WTC11 (cell line): ENCODE measurements at regions not wholly inside any gene's neighbourhood (a gene's known extent, or its start where the extent isn't known, plus 50 kb on each side); places are given as distances from the start of the nearest gene placed in this dataset.

Experiments
- ATAC-seq: fragments of 200-7000 bp; cut with Tn5 transposase; 2 replicates; pipeline ENCODE4 v1.10.0; 2021; ENCODE audit warnings: mild to moderate bottlenecking, moderate library complexity
- CTCF ChIA-PET: fragments of 300-600 bp; sonication (Branson Sonifier 250); formaldehyde crosslinking; loops from one replicate; lab custom pipeline; 2021; ENCODE audit warnings: antibody characterized with exemption; lab: Charles Lee
- POLR2A ChIA-PET: fragments of 350-600 bp; sonication (Branson Sonifier 250); formaldehyde crosslinking; loops from one replicate; lab custom pipeline; 2021; ENCODE audit warnings: antibody characterized with exemption; lab: Charles Lee
- DNase-seq: peaks from one replicate; pipeline ENCODE4 v3.0.0; 2021; ENCODE audit warnings: low spot score
- H3K27ac Mint-ChIP-seq: 2 replicates; pipeline ENCODE4 v1.8.0; 2021; ENCODE audit warnings: mixed read lengths
- H3K27me3 Mint-ChIP-seq: 2 replicates; pipeline ENCODE4 v1.8.0; 2021; ENCODE audit warnings: low read depth, mild to moderate bottlenecking, moderate library complexity, mixed read lengths
- H3K36me3 Mint-ChIP-seq: 2 replicates; pipeline ENCODE4 v1.8.0; 2021; ENCODE audit warnings: mixed read lengths
- H3K4me1 Mint-ChIP-seq: 2 replicates; pipeline ENCODE4 v1.8.0; 2022; ENCODE audit warnings: mixed read lengths
- H3K4me3 Mint-ChIP-seq: 2 replicates; pipeline ENCODE4 v1.8.0; 2021; ENCODE audit warnings: mild to moderate bottlenecking, moderate library complexity, mixed read lengths
- H3K9me3 Mint-ChIP-seq: 2 replicates; pipeline ENCODE4 v1.8.0; 2021; ENCODE audit warnings: mixed read lengths
- ELF4 ChIP-seq: sonication (generic); formaldehyde crosslinking; IDR thresholded peaks from 2 replicates; pipeline ENCODE4 v1.8.1; 2022; ENCODE audit warnings: low read depth, mild to moderate bottlenecking, moderate library complexity, missing genetic modification reagents
- EMX1 ChIP-seq: fragments of 250-450 bp; sonication (Bioruptor Pico); IDR thresholded peaks from 2 replicates; pipeline ENCODE4 v1.8.0; 2021; ENCODE audit warnings: mild to moderate bottlenecking
- IRF2 ChIP-seq: sonication (generic); formaldehyde crosslinking; IDR thresholded peaks from 2 replicates; pipeline ENCODE4 v1.8.0; 2022; ENCODE audit warnings: low read depth, missing genetic modification reagents, borderline replicate concordance
- NR1H2 ChIP-seq: sonication (generic); formaldehyde crosslinking; IDR thresholded peaks from 2 replicates; pipeline ENCODE4 v1.9.0; 2021; ENCODE audit warnings: mild to moderate bottlenecking, moderate library complexity, missing genetic modification reagents
- RELA ChIP-seq: sonication (generic); formaldehyde crosslinking; IDR thresholded peaks from 2 replicates; pipeline ENCODE4 v1.8.1; 2022; ENCODE audit warnings: missing genetic modification reagents, mild to moderate bottlenecking, borderline replicate concordance
- SP1 ChIP-seq: sonication (generic); formaldehyde crosslinking; conservative IDR thresholded peaks from 2 replicates; pipeline ENCODE4 v1.8.1; 2022; ENCODE audit warnings: missing genetic modification reagents
- TEAD4 ChIP-seq: sonication (generic); formaldehyde crosslinking; IDR thresholded peaks from 2 replicates; pipeline ENCODE4 v1.8.0; 2022; ENCODE audit warnings: mild to moderate bottlenecking, missing genetic modification reagents
- TP53 ChIP-seq: sonication (generic); formaldehyde crosslinking; IDR thresholded peaks from 2 replicates; pipeline ENCODE4 v1.8.1; 2023; ENCODE audit warnings: mild to moderate bottlenecking, missing genetic modification reagents
- ZNF232 ChIP-seq: sonication (generic); formaldehyde crosslinking; IDR thresholded peaks from 2 replicates; pipeline ENCODE4 v1.8.0; 2022; ENCODE audit warnings: mild to moderate bottlenecking, missing genetic modification reagents
- ZNF317 ChIP-seq: sonication (generic); formaldehyde crosslinking; IDR thresholded peaks from 2 replicates; pipeline ENCODE4 v1.8.1; 2023; ENCODE audit warnings: low read depth, mild to moderate bottlenecking, moderate library complexity, missing genetic modification reagents, borderline replicate concordance
- ZNF416 ChIP-seq: fragments of 250-450 bp; sonication (Bioruptor Pico); IDR thresholded peaks from 2 replicates; pipeline ENCODE4 v1.9.0; 2021; ENCODE audit warnings: mild to moderate bottlenecking, inconsistent platforms
- ZNF423 ChIP-seq: fragments of 250-450 bp; sonication (Bioruptor Pico); IDR thresholded peaks from 2 replicates; pipeline ENCODE4 v2.1.2; 2022; ENCODE audit warnings: mild to moderate bottlenecking, moderate library complexity
- TF ChIP-seq, protein P1 (sequence below): fragments of 250-450 bp; sonication (Bioruptor Pico); conservative IDR thresholded peaks from 2 replicates; pipeline ENCODE4 v1.9.0; 2021; ENCODE audit warnings: mild to moderate bottlenecking
- TF ChIP-seq, protein P2 (sequence below): sonication (generic); formaldehyde crosslinking; IDR thresholded peaks from 2 replicates; pipeline ENCODE4 v1.8.1; 2023; ENCODE audit warnings: mild to moderate bottlenecking, missing genetic modification reagents, moderate library complexity
- TF ChIP-seq, protein P3 (sequence below): fragments of 250-450 bp; sonication (Bioruptor Pico); IDR thresholded peaks from 2 replicates; pipeline ENCODE4 v1.9.0; 2021; ENCODE audit warnings: moderate library complexity, mild to moderate bottlenecking, inconsistent platforms, borderline replicate concordance
- TF ChIP-seq, protein P4 (sequence below): sonication (generic); formaldehyde crosslinking; IDR thresholded peaks from 2 replicates; pipeline ENCODE4 v1.8.0; 2022; ENCODE audit warnings: mild to moderate bottlenecking, missing genetic modification reagents
- TF ChIP-seq, protein P5 (sequence below): sonication (generic); formaldehyde crosslinking; IDR thresholded peaks from 2 replicates; pipeline ENCODE4 v1.8.0; 2022; ENCODE audit warnings: missing genetic modification reagents
- TF ChIP-seq, protein P6 (sequence below): fragments of 250-450 bp; sonication (Bioruptor Pico); IDR thresholded peaks from 2 replicates; pipeline ENCODE4 v1.9.0; 2021; ENCODE audit warnings: mild to moderate bottlenecking, borderline replicate concordance
- TF ChIP-seq, protein P7 (sequence below): sonication (generic); formaldehyde crosslinking; IDR thresholded peaks from 2 replicates; pipeline ENCODE4 v1.8.0; 2023; ENCODE audit warnings: missing genetic modification reagents, mild to moderate bottlenecking, borderline replicate concordance

DNA sequence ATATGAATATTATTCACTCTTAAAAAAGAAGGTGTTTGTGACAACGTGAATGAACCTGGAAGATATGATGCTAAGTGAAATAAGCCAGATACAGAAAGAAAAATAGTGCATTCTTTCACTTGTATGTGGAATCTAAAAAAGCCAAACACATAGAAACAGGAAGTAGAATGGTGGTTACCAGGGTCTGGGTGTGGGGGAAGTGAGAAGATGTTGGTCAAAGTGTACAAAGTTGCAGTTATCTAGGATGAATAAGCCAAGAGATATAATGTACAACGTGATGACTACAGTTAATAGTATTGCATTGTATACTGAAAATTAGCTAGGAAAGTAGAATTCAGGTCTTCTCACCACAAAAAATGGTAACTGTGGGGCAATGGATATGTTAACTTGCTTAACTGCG, 151.1 kb upstream of the HCRTR2 start:
- ChIA-PET CTCF (no interaction called here), POLR2A (no interaction called here)
- Mint-ChIP-seq H3K27ac (no peak overlapping the region), H3K4me3 (no peak overlapping the region), H3K36me3 (no peaks in the 10 kb centered on the region), H3K9me3 (peaks cover 24% of the 10 kb centered on the region), H3K4me1 (peaks cover 4% of the 10 kb centered on the region; the same call in 1 of the 2 replicates), H3K27me3 (no peaks in the 10 kb centered on the region)
- DNase-seq = no peak
- no peak for ATAC-seq
- TF ChIP-seq, protein P1, sequence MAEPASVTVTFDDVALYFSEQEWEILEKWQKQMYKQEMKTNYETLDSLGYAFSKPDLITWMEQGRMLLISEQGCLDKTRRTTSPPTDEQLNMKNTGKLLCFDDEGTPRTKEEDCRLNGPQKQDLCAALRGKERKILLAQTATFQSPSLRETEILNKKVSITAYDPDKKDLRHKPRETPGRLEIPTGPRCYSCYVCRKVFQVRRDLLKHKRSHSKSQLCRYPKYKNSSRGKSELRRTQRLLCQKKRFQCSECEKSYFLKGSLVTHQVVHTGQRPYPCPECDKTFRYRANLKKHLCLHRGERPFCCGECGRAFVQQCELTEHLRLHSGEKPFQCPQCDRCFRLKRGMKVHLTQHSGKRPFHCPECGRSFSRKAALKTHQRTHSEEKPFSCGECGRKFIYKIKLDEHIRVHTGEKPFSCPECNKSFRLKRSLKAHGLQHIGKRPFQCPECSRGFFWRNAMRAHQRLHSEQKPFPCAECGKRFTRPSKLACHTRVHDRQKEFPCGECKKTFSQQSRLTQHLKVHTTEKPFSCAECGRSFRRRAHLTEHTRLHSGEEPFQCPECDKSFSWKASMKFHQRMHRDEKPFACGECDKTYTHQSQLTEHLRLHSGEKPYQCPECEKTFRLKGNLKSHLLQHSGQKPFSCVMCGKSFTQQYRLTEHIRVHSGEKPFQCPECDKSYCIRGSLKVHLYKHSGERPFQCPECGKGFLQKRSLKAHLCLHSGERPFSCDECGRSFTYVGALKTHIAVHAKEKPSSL (CRISPR knock-in tag) = no peak
- TF ChIP-seq SP1 (no peak), RELA (CRISPR knock-in tag) (no peak), NR1H2 (CRISPR knock-in tag) (no peak), EMX1 (CRISPR knock-in tag) (no peak), ZNF416 (no peak), ZNF232 (CRISPR knock-in tag) (no peak), ZNF423 (CRISPR knock-in tag) (no peak), TP53 (CRISPR knock-in tag) (no peak), IRF2 (CRISPR knock-in tag) (no peak), ELF4 (CRISPR knock-in tag) (no peak), ZNF317 (no peak)
- TF ChIP-seq, protein P2, sequence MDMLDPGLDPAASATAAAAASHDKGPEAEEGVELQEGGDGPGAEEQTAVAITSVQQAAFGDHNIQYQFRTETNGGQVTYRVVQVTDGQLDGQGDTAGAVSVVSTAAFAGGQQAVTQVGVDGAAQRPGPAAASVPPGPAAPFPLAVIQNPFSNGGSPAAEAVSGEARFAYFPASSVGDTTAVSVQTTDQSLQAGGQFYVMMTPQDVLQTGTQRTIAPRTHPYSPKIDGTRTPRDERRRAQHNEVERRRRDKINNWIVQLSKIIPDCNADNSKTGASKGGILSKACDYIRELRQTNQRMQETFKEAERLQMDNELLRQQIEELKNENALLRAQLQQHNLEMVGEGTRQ (CRISPR knock-in tag) = no peak
- TF ChIP-seq, protein P3, sequence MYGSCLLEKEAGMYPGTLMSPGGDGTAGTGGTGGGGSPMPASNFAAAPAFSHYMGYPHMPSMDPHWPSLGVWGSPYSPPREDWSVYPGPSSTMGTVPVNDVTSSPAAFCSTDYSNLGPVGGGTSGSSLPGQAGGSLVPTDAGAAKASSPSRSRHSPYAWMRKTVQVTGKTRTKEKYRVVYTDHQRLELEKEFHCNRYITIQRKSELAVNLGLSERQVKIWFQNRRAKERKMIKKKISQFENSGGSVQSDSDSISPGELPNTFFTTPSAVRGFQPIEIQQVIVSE (CRISPR knock-in tag) = no peak
- TF ChIP-seq, protein P4, sequence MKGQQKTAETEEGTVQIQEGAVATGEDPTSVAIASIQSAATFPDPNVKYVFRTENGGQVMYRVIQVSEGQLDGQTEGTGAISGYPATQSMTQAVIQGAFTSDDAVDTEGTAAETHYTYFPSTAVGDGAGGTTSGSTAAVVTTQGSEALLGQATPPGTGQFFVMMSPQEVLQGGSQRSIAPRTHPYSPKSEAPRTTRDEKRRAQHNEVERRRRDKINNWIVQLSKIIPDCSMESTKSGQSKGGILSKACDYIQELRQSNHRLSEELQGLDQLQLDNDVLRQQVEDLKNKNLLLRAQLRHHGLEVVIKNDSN (CRISPR knock-in tag) = no peak

DNA sequence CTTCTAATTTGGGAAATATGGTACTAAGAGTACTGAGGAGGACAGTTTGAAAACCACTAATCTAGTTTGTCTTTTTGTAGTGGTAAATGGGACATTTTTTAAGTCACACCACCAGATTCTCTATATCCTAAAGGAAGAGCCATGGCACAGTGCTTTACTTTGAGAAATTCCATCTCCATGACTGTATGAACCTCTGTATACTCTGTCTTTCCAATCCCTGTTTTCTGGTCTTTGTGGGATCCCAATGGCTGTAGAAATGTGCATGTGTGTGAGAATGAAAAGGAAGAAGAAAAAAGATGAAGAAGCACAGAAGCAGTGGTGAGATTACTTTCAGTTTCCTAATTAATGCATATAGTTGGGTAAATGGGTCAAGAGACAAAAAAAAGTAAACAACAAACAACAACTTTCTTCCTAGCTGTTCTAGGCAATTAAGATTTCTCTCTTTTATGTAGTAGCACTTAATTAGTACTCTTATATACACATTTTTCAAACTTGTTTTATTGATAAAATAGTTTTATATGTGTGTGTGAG, 141.2 kb upstream of the HCRTR2 start:
- ChIA-PET CTCF (no interaction called here), POLR2A (no interaction called here)
- no peak overlapping the region for H3K27ac Mint-ChIP-seq
- no peak for ATAC-seq
- H3K27me3 Mint-ChIP-seq = no peaks in the 10 kb centered on the region
- no peak overlapping the region for H3K4me3 Mint-ChIP-seq
- no peak for DNase-seq
- H3K9me3 Mint-ChIP-seq = peaks cover 41% of the 10 kb centered on the region
- peaks cover 6% of the 10 kb centered on the region; the same call in 1 of the 2 replicates for H3K4me1 Mint-ChIP-seq
- H3K36me3 Mint-ChIP-seq = peaks cover 12% of the 10 kb centered on the region; the same call in 1 of the 2 replicates
- TF ChIP-seq, protein P5, sequence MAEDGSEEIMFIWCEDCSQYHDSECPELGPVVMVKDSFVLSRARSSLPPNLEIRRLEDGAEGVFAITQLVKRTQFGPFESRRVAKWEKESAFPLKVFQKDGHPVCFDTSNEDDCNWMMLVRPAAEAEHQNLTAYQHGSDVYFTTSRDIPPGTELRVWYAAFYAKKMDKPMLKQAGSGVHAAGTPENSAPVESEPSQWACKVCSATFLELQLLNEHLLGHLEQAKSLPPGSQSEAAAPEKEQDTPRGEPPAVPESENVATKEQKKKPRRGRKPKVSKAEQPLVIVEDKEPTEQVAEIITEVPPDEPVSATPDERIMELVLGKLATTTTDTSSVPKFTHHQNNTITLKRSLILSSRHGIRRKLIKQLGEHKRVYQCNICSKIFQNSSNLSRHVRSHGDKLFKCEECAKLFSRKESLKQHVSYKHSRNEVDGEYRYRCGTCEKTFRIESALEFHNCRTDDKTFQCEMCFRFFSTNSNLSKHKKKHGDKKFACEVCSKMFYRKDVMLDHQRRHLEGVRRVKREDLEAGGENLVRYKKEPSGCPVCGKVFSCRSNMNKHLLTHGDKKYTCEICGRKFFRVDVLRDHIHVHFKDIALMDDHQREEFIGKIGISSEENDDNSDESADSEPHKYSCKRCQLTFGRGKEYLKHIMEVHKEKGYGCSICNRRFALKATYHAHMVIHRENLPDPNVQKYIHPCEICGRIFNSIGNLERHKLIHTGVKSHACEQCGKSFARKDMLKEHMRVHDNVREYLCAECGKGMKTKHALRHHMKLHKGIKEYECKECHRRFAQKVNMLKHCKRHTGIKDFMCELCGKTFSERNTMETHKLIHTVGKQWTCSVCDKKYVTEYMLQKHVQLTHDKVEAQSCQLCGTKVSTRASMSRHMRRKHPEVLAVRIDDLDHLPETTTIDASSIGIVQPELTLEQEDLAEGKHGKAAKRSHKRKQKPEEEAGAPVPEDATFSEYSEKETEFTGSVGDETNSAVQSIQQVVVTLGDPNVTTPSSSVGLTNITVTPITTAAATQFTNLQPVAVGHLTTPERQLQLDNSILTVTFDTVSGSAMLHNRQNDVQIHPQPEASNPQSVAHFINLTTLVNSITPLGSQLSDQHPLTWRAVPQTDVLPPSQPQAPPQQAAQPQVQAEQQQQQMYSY (CRISPR knock-in tag) = no peak
- TF ChIP-seq, protein P6, sequence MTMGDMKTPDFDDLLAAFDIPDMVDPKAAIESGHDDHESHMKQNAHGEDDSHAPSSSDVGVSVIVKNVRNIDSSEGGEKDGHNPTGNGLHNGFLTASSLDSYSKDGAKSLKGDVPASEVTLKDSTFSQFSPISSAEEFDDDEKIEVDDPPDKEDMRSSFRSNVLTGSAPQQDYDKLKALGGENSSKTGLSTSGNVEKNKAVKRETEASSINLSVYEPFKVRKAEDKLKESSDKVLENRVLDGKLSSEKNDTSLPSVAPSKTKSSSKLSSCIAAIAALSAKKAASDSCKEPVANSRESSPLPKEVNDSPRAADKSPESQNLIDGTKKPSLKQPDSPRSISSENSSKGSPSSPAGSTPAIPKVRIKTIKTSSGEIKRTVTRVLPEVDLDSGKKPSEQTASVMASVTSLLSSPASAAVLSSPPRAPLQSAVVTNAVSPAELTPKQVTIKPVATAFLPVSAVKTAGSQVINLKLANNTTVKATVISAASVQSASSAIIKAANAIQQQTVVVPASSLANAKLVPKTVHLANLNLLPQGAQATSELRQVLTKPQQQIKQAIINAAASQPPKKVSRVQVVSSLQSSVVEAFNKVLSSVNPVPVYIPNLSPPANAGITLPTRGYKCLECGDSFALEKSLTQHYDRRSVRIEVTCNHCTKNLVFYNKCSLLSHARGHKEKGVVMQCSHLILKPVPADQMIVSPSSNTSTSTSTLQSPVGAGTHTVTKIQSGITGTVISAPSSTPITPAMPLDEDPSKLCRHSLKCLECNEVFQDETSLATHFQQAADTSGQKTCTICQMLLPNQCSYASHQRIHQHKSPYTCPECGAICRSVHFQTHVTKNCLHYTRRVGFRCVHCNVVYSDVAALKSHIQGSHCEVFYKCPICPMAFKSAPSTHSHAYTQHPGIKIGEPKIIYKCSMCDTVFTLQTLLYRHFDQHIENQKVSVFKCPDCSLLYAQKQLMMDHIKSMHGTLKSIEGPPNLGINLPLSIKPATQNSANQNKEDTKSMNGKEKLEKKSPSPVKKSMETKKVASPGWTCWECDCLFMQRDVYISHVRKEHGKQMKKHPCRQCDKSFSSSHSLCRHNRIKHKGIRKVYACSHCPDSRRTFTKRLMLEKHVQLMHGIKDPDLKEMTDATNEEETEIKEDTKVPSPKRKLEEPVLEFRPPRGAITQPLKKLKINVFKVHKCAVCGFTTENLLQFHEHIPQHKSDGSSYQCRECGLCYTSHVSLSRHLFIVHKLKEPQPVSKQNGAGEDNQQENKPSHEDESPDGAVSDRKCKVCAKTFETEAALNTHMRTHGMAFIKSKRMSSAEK (CRISPR knock-in tag) = no peak
- TF ChIP-seq, protein P7, sequence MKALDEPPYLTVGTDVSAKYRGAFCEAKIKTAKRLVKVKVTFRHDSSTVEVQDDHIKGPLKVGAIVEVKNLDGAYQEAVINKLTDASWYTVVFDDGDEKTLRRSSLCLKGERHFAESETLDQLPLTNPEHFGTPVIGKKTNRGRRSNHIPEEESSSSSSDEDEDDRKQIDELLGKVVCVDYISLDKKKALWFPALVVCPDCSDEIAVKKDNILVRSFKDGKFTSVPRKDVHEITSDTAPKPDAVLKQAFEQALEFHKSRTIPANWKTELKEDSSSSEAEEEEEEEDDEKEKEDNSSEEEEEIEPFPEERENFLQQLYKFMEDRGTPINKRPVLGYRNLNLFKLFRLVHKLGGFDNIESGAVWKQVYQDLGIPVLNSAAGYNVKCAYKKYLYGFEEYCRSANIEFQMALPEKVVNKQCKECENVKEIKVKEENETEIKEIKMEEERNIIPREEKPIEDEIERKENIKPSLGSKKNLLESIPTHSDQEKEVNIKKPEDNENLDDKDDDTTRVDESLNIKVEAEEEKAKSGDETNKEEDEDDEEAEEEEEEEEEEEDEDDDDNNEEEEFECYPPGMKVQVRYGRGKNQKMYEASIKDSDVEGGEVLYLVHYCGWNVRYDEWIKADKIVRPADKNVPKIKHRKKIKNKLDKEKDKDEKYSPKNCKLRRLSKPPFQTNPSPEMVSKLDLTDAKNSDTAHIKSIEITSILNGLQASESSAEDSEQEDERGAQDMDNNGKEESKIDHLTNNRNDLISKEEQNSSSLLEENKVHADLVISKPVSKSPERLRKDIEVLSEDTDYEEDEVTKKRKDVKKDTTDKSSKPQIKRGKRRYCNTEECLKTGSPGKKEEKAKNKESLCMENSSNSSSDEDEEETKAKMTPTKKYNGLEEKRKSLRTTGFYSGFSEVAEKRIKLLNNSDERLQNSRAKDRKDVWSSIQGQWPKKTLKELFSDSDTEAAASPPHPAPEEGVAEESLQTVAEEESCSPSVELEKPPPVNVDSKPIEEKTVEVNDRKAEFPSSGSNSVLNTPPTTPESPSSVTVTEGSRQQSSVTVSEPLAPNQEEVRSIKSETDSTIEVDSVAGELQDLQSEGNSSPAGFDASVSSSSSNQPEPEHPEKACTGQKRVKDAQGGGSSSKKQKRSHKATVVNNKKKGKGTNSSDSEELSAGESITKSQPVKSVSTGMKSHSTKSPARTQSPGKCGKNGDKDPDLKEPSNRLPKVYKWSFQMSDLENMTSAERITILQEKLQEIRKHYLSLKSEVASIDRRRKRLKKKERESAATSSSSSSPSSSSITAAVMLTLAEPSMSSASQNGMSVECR = no peak
- TF ChIP-seq TEAD4 = no peak
